Endothelial cell of umbilical vein (primary cell): ENCODE measurements at regions not wholly inside any gene's neighbourhood (a gene's known extent, or its start where the extent isn't known, plus 50 kb on each side); places are given as distances from the start of the nearest gene placed in this dataset.

Source experiments
- BruUV-seq: library from RNA; stranded (reverse); fragments of 400-500 nt; replicated peaks from 2 replicates; lab custom pipeline; 2021; lab: Mats Ljungman, UMichigan
- CTCF ChIA-PET: fragments of 300-600, 350-600 bp; sonication (Branson Sonifier 250); formaldehyde crosslinking; loops from one replicate; lab custom pipeline; 2021; ENCODE audit warnings: antibody characterized with exemption, inconsistent platforms; lab: Charles Lee
- POLR2A ChIA-PET: fragments of 300-600, 350-600 bp; sonication (Branson Sonifier 250); formaldehyde crosslinking; loops from one replicate; lab custom pipeline; 2021; ENCODE audit warnings: antibody characterized with exemption, inconsistent platforms; lab: Charles Lee
- DNase-seq: peaks from one replicate; pipeline ENCODE4 v3.0.0-alpha.2; 2011; ENCODE audit warnings: low read depth, low spot score
- FAIRE-seq: peaks from 2 replicates; lab custom pipeline; 2011; peaks lifted over from hg19 to GRCh38; lab: Jason Lieb, UNC
- H2AFZ ChIP-seq: 2 replicates; pipeline ENCODE4 v1.6.0; 2012; ENCODE audit warnings: low read depth, low read length, control low read depth, inconsistent platforms
- H3K27ac ChIP-seq: 2 replicates; pipeline ENCODE4 v1.5.1; 2011; ENCODE audit warnings: low read depth, mild to moderate bottlenecking, control low read depth, low read length, moderate library complexity; ENCODE audit not compliant: insufficient read depth
- H3K27me3 ChIP-seq, 2 experiments: 2 replicates each; pipeline versions ENCODE4 v1.6.0 to v1.6.1; 2011; ENCODE audit warnings: low read length in 2 of 2, mixed read lengths in 1 of 2; ENCODE audit not compliant: control insufficient read depth in 2 of 2, insufficient read depth in 2 of 2
- H3K36me3 ChIP-seq, 2 experiments: 2 replicates in 1 of 2; 3 replicates in 1 of 2; pipeline ENCODE4 v1.5.1; 2011; ENCODE audit warnings: low read length in 2 of 2, mild to moderate bottlenecking in 1 of 2, moderate library complexity in 1 of 2; ENCODE audit not compliant: control insufficient read depth in 2 of 2, insufficient read depth in 2 of 2; ENCODE audit errors: extremely low read depth in 1 of 2
- H3K4me1 ChIP-seq: 3 replicates; pipeline ENCODE4 v1.5.1; 2011; ENCODE audit warnings: mild to moderate bottlenecking, low read length; ENCODE audit not compliant: control insufficient read depth, insufficient read depth; ENCODE audit errors: extremely low read depth
- H3K4me2 ChIP-seq: 2 replicates; pipeline ENCODE4 v1.6.1; 2011; ENCODE audit warnings: low read length, control low read depth, mixed read lengths; ENCODE audit not compliant: insufficient read depth
- H3K4me3 ChIP-seq, 3 experiments: fragments of 200-600 bp in 1 of 3; sonication (generic), shearing (Covaris generic) in 1 of 3; replicated peaks in 1 of 3; 2 replicates each; pipeline ENCODE4 v1.5.1; 2011 to 2016; ENCODE audit warnings: control low read depth in 3 of 3, low read length in 3 of 3, mild to moderate bottlenecking in 2 of 3, inconsistent platforms in 1 of 3, low read depth in 1 of 3, moderate library complexity in 1 of 3; ENCODE audit not compliant: insufficient read depth in 1 of 3
- H3K79me2 ChIP-seq: 2 replicates; pipeline ENCODE4 v1.6.0; 2012; ENCODE audit warnings: low read length, inconsistent platforms; ENCODE audit not compliant: control insufficient read depth, insufficient read depth
- H3K9ac ChIP-seq: replicated peaks from 2 replicates; pipeline ENCODE3; 2011; ENCODE audit warnings: low read length, control low read depth; ENCODE audit not compliant: insufficient read depth; ENCODE audit errors: extremely low read depth
- H3K9me1 ChIP-seq: replicated peaks from 3 replicates; pipeline ENCODE4 v1.6.0; 2011; ENCODE audit warnings: mild to moderate bottlenecking, low read length; ENCODE audit not compliant: control insufficient read depth, insufficient read depth; ENCODE audit errors: extremely low read depth
- H3K9me3 ChIP-seq: replicated peaks from 2 replicates; pipeline ENCODE4 v1.5.1; 2012; ENCODE audit warnings: low read length, inconsistent platforms; ENCODE audit not compliant: control insufficient read depth, insufficient read depth
- H4K20me1 ChIP-seq: replicated peaks from 2 replicates; pipeline ENCODE3; 2011; ENCODE audit warnings: mild to moderate bottlenecking, low read length; ENCODE audit not compliant: control insufficient read depth, insufficient read depth; ENCODE audit errors: extremely low read depth
- CTCF ChIP-seq, 2 donors: IDR thresholded peaks; 1 replicate in 1 of 2; 2 replicates in 1 of 2; pipeline ENCODE4 v1.5.1; 2011; ENCODE audit warnings: low read length in 2 of 2, mild to moderate bottlenecking in 2 of 2, moderate library complexity in 2 of 2, control low read depth in 1 of 2, inconsistent platforms in 1 of 2, low read depth in 1 of 2; ENCODE audit not compliant: insufficient read depth in 1 of 2; ENCODE audit errors: extremely low read depth in 1 of 2
- EZH2 ChIP-seq: IDR thresholded peaks from 2 replicates; pipeline ENCODE4 v1.6.1; 2012; ENCODE audit warnings: borderline replicate concordance, low read depth, mild to moderate bottlenecking, moderate library complexity, low read length, inconsistent platforms; ENCODE audit not compliant: severe bottlenecking
- FOS ChIP-seq: IDR thresholded peaks from 2 replicates; pipeline ENCODE4 v1.6.1; 2011; ENCODE audit warnings: mild to moderate bottlenecking, low read length, moderate library complexity, borderline replicate concordance; ENCODE audit not compliant: insufficient read depth
- GATA2 ChIP-seq: IDR thresholded peaks from 2 replicates; pipeline ENCODE4 v1.7.0; 2011; ENCODE audit warnings: low read depth, mild to moderate bottlenecking, moderate library complexity, mixed read lengths, low read length; ENCODE audit not compliant: insufficient read length, insufficient read depth
- JUN ChIP-seq: IDR thresholded peaks from 2 replicates; pipeline ENCODE4 v1.6.1; 2011; ENCODE audit warnings: borderline replicate concordance, low read depth; ENCODE audit not compliant: insufficient read length, insufficient read depth
- MYC ChIP-seq: IDR thresholded peaks from one replicate; pipeline ENCODE4 v1.6.1; 2011; ENCODE audit warnings: mild to moderate bottlenecking, low read depth, low read length
- POLR2AphosphoS5 ChIP-seq: IDR thresholded peaks from 2 replicates; pipeline ENCODE4 v1.6.1; 2012; ENCODE audit warnings: low read depth, mild to moderate bottlenecking, control low read depth, low read length, moderate library complexity; ENCODE audit not compliant: insufficient read depth
- dilution Hi-C: fragments of 300-500 bp; cut with MboI; formaldehyde crosslinking; loops from one replicate; pipeline ENCODE4 v1.15.0; 2019; ENCODE audit warnings: low sequenced_read_pairs; ENCODE audit not compliant: extremely low pct_ligation_motif_present
- intact Hi-C: fragments of 100-400 bp; cut with micrococcal nuclease; formaldehyde crosslinking; loops from one replicate; pipeline ENCODE4 v1.10.0; 2022

DNA sequence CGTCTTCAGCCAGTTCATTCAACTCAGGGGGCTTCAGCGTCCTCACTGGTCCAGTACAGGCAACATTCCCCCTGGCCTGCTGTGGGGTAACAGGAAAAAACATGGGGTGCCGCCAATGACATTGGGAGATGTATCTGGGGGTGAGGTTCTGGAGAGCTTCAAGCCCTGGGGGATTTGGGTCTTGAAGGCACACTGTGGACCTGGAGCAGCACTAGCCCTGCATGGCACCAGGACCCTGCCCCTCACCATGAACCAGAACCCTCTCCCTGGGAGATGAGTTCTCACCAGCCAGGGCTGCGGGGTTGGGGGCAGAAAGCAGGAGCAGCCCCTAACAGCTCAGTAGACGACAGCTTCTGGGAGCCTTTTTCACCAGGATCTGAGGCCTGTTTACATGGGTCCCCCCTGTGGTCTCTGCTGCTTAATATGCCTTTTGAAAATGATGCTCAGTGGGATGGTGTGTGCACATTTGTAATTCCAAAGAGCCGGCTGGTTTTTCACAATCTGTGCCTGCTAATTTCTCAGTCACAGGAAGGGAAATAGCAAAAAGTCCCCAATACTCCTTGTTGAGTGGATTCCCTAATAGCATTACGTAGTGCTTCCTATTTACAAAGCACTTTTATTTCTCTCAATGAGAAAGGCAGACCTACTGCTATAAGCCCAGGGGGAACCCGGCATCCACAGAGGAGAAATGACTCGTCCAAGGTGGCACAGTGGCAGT, 509.5 kb downstream of the RPS24 start:
- no peaks in the 10 kb centered on the region for H3K9me1 ChIP-seq
- H3K4me1 ChIP-seq = no peaks in the 10 kb centered on the region
- H3K9ac ChIP-seq = no peak overlapping the region
- H3K36me3 ChIP-seq = no peaks in the 10 kb centered on the region
- ChIA-PET CTCF (no interaction called here), POLR2A (no interaction called here)
- H3K9me3 ChIP-seq = no peaks in the 10 kb centered on the region
- H2AFZ ChIP-seq = no peak overlapping the region
- no peak for DNase-seq
- peaks cover 2 to 10% of the 10 kb centered on the region in 2 experiments for H3K27me3 ChIP-seq
- H3K27ac ChIP-seq = no peak overlapping the region
- H3K79me2 ChIP-seq = no peaks in the 10 kb centered on the region
- intact Hi-C loops (no loop called here), dilution Hi-C loops (no loop called here)
- no peak overlapping the region for H3K4me3 ChIP-seq
- no peak for FAIRE-seq
- no peak overlapping the region for H3K4me2 ChIP-seq
- no peak for TF ChIP-seq MYC
- no peak for TF ChIP-seq FOS
- no peak for TF ChIP-seq EZH2
- TF ChIP-seq POLR2AphosphoS5 = no peak
- TF ChIP-seq CTCF (IDR thresholded peaks at IDR 0.05; ENCODE audit: extremely low read depth in 1 of 2, insufficient read depth in 1 of 2, low read depth in 1 of 2, low read length in 2 of 2) = no peak
- TF ChIP-seq JUN = no peak
- TF ChIP-seq GATA2 = no peak
- no TSS peak for BruUV-seq
- H4K20me1 ChIP-seq = no peaks in the 10 kb centered on the region
